Upper lobe of right lung (tissue), 1 donor: ENCODE measurements at regions not wholly inside any gene's neighbourhood (a gene's known extent, or its start where the extent isn't known, plus 50 kb on each side); places are given as distances from the start of the nearest gene placed in this dataset.

Source experiments
- ATAC-seq: fragments of 200-7000 bp; cut with Tn5 transposase; one replicate; pipeline ENCODE4 v1.9.1; 2020; ENCODE audit warnings: mild to moderate bottlenecking, moderate library complexity
- DNase-seq: peaks from one replicate; pipeline ENCODE4 v3.0.0-alpha.2; 2020
- H3K27ac ChIP-seq: fragments of 200-600 bp; one replicate; pipeline ENCODE4 v1.8.0; 2022
- H3K27me3 ChIP-seq: fragments of 200-600 bp; one replicate; pipeline ENCODE4 v1.8.0; 2022; ENCODE audit warnings: mild to moderate bottlenecking
- H3K36me3 ChIP-seq: fragments of 200-600 bp; one replicate; pipeline ENCODE4 v1.8.0; 2022
- H3K4me1 ChIP-seq: fragments of 200-600 bp; one replicate; pipeline ENCODE4 v1.8.0; 2022
- H3K4me3 ChIP-seq: fragments of 200-600 bp; one replicate; pipeline ENCODE4 v1.8.0; 2022; ENCODE audit warnings: mild to moderate bottlenecking
- H3K9me3 ChIP-seq: fragments of 200-600 bp; one replicate; pipeline ENCODE4 v1.8.0; 2022
- intact Hi-C: fragments of 100-400 bp; cut with DNase I; formaldehyde crosslinking; loops from one replicate; pipeline ENCODE4 v1.11.0; 2022
- TF ChIP-seq, protein P1 (sequence below): fragments of 200-600 bp; IDR thresholded peaks from one replicate; pipeline ENCODE4 v1.8.0; 2022; ENCODE audit warnings: antibody characterized with exemption
- donor health status: DM: no; HTN: yes; CAD: no; lungs with severe emphysema.

GRCh38 chr4:138678985-138679746 lies 336.4 kb upstream of the NOCT start:
- Histone ChIP-seq H3K9me3 (no peaks in the 10 kb centered on the region), H3K4me1 (no peaks in the 10 kb centered on the region), H3K4me3 (no peak overlapping the region), H3K27me3 (no peaks in the 10 kb centered on the region), H3K36me3 (no peaks in the 10 kb centered on the region), H3K27ac (no peak overlapping the region)
- ATAC-seq (no peak), DNase-seq (no peak)
- TF ChIP-seq, protein P1, sequence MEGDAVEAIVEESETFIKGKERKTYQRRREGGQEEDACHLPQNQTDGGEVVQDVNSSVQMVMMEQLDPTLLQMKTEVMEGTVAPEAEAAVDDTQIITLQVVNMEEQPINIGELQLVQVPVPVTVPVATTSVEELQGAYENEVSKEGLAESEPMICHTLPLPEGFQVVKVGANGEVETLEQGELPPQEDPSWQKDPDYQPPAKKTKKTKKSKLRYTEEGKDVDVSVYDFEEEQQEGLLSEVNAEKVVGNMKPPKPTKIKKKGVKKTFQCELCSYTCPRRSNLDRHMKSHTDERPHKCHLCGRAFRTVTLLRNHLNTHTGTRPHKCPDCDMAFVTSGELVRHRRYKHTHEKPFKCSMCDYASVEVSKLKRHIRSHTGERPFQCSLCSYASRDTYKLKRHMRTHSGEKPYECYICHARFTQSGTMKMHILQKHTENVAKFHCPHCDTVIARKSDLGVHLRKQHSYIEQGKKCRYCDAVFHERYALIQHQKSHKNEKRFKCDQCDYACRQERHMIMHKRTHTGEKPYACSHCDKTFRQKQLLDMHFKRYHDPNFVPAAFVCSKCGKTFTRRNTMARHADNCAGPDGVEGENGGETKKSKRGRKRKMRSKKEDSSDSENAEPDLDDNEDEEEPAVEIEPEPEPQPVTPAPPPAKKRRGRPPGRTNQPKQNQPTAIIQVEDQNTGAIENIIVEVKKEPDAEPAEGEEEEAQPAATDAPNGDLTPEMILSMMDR, result no peak
- intact Hi-C loops, result no loop called here

DNA sequence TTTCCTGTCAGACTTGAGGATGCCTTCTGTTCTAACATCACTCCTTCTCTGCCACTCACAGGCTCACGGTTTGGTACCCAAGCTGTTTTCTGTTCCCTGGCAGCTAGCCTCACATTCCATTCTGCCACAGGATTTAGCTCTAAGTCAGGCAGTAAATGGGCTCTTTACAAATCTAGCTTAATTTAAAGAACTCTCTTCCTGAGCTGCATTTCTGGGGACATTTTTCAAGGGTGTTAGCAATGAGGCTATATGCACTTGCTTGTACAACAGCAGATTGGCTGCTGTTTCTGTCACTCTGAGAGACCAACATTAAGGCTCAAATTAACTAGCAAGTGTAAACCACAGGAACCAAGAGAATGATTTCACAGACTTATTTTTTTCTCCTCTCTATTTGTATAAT lies 337.8 kb upstream of the NOCT start:
- Histone ChIP-seq H3K4me1 (no peaks in the 10 kb centered on the region), H3K9me3 (no peaks in the 10 kb centered on the region), H3K36me3 (no peaks in the 10 kb centered on the region), H3K4me3 (no peak overlapping the region), H3K27ac (no peak overlapping the region), H3K27me3 (no peaks in the 10 kb centered on the region)
- intact Hi-C loops, result no loop called here
- ATAC-seq (no peak), DNase-seq (no peak)
- TF ChIP-seq, protein P1, result no peak

DNA sequence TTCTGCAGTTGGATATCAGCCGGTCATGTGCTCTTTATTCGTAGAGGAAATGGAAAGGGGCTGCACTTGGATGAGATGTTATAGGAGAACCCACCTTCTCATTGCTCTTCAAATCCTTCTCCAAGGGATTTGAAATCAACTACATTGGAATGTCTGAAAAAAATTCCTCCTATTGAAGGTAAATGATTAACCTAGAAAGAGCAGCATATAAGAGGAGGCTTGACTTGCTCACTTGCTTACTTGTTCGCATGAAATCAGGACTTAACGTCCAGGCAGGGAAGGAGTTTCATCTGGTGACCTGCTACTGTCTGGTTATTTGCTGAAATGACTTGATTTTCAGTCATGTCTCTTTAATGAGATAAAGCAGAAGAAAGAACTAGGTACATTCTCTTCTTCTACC lies 338.4 kb upstream of the NOCT start:
- Histone ChIP-seq H3K9me3 (no peaks in the 10 kb centered on the region), H3K27ac (no peak overlapping the region), H3K4me3 (no peak overlapping the region), H3K36me3 (no peaks in the 10 kb centered on the region), H3K4me1 (no peaks in the 10 kb centered on the region), H3K27me3 (no peaks in the 10 kb centered on the region)
- TF ChIP-seq, protein P1, result no peak
- no peak for DNase-seq
- intact Hi-C loops, result no loop called here
- peak; percentile 38 for ATAC-seq

DNA sequence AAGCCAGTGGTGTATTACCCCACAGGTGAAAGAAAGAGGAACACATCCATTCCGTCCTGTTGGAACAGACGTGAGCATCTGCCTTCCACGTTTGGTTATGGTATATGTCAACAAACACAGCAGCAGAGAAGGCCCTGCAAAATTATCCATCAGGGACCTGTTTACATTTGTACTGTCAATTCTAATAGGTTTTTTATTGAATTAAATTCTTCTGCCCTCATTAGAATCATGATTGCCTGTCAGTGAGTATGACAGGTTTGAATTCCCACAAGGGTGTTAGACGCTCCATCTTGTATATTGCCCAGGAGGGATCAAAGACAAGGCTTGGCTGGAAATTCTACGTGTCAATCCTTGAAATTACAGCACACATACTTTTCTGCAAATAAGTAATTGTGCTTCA lies 339.9 kb upstream of the NOCT start:
- Histone ChIP-seq H3K4me1 (no peaks in the 10 kb centered on the region), H3K27me3 (no peaks in the 10 kb centered on the region), H3K36me3 (no peaks in the 10 kb centered on the region), H3K4me3 (no peak overlapping the region), H3K9me3 (no peaks in the 10 kb centered on the region), H3K27ac (no peak overlapping the region)
- ATAC-seq, result no peak
- intact Hi-C loops, result no loop called here
- TF ChIP-seq, protein P1, result no peak
- no peak for DNase-seq

- Histone ChIP-seq H3K4me3 (no peak overlapping the region), H3K4me1 (no peaks in the 10 kb centered on the region), H3K27ac (no peak overlapping the region), H3K27me3 (no peaks in the 10 kb centered on the region), H3K9me3 (no peaks in the 10 kb centered on the region), H3K36me3 (no peaks in the 10 kb centered on the region)
- DNase-seq, result no peak
- ATAC-seq, result no peak
- intact Hi-C loops, result no loop called here
- TF ChIP-seq, protein P1, result no peak
Observed at GRCh38 chr4:138674209-138674608, 341.4 kb upstream of the NOCT start.

- DNase-seq (no peak), ATAC-seq (peak; percentile 23)
- Histone ChIP-seq H3K27me3 (no peaks in the 10 kb centered on the region), H3K27ac (no peak overlapping the region), H3K9me3 (no peaks in the 10 kb centered on the region), H3K36me3 (no peaks in the 10 kb centered on the region), H3K4me1 (no peaks in the 10 kb centered on the region), H3K4me3 (no peak overlapping the region)
- intact Hi-C loops, result no loop called here
- TF ChIP-seq, protein P1, result no peak
Observed at GRCh38 chr4:138673053-138673452, 342.5 kb upstream of the NOCT start.
